Esophagus squamous epithelium (tissue), 4 donors: ENCODE measurements at regions not wholly inside any gene's neighbourhood (a gene's known extent, or its start where the extent isn't known, plus 50 kb on each side); places are given as distances from the start of the nearest gene placed in this dataset.
"Not testable (repeated sequence)": the region's sequence is repeated elsewhere in the genome, so short reads cannot be mapped to it uniquely, and the experiment has no call there.

Experiments
- POLR2A ChIP-seq, 4 donors: fragments of 450-650 bp; IDR thresholded peaks; one replicate each; pipeline ENCODE4 v1.6.1; 2017; ENCODE audit warnings: antibody characterized with exemption in 4 of 4, mild to moderate bottlenecking in 4 of 4, moderate library complexity in 3 of 4
- TF ChIP-seq, protein P1 (sequence below), 6 experiments: fragments of 450-650 bp in 4 of 6; fragments of 200-600 bp in 2 of 6; sonication (generic) in 2 of 6; IDR thresholded peaks; one replicate each; pipeline ENCODE4 v1.5.1; 2016 to 2019; ENCODE audit warnings: antibody characterized with exemption in 6 of 6, mild to moderate bottlenecking in 4 of 6, moderate library complexity in 4 of 6

GRCh38 chr3:125838857-125839256 is 130.1 kb upstream of the ROPN1B start:
- TF ChIP-seq, protein P1, sequence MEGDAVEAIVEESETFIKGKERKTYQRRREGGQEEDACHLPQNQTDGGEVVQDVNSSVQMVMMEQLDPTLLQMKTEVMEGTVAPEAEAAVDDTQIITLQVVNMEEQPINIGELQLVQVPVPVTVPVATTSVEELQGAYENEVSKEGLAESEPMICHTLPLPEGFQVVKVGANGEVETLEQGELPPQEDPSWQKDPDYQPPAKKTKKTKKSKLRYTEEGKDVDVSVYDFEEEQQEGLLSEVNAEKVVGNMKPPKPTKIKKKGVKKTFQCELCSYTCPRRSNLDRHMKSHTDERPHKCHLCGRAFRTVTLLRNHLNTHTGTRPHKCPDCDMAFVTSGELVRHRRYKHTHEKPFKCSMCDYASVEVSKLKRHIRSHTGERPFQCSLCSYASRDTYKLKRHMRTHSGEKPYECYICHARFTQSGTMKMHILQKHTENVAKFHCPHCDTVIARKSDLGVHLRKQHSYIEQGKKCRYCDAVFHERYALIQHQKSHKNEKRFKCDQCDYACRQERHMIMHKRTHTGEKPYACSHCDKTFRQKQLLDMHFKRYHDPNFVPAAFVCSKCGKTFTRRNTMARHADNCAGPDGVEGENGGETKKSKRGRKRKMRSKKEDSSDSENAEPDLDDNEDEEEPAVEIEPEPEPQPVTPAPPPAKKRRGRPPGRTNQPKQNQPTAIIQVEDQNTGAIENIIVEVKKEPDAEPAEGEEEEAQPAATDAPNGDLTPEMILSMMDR (IDR thresholded peaks at IDR 0.05): not testable (repeated sequence)
- TF ChIP-seq POLR2A (IDR thresholded peaks at IDR 0.05): not testable (repeated sequence)
